Mammary epithelial cell (primary cell): ENCODE measurements at regions not wholly inside any gene's neighbourhood (a gene's known extent, or its start where the extent isn't known, plus 50 kb on each side); places are given as distances from the start of the nearest gene placed in this dataset.

Source experiments
- CTCF ChIP-seq, 2 donors: IDR thresholded peaks in 1 of 2; conservative IDR thresholded peaks in 1 of 2; 2 replicates each; pipeline ENCODE4 v1.5.1; 2011 to 2012; ENCODE audit warnings: inconsistent platforms in 2 of 2, low read length in 2 of 2, mild to moderate bottlenecking in 2 of 2, control low read depth in 1 of 2, low read depth in 1 of 2; ENCODE audit not compliant: insufficient read depth in 1 of 2; ENCODE audit errors: extremely low read depth in 1 of 2
- EZH2 ChIP-seq: IDR thresholded peaks from 2 replicates; pipeline ENCODE4 v1.6.1; 2012; ENCODE audit warnings: low read length, inconsistent platforms, borderline replicate concordance

- TF ChIP-seq EZH2 (no peak), CTCF (conservative IDR thresholded peaks at IDR 0.05 in 1 of 2, IDR thresholded peaks at IDR 0.05 in 1 of 2; ENCODE audit: extremely low read depth in 1 of 2, insufficient read depth in 1 of 2, low read depth in 1 of 2, low read length in 2 of 2) (no peak)
These were observed 606.3 kb downstream of the NPHP4 start for GRCh38 chr1:5385956-5386355.
